MM.1S (cell line): ENCODE measurements at regions not wholly inside any gene's neighbourhood (a gene's known extent, or its start where the extent isn't known, plus 50 kb on each side); places are given as distances from the start of the nearest gene placed in this dataset.
"Not testable (repeated sequence)": the region's sequence is repeated elsewhere in the genome, so short reads cannot be mapped to it uniquely, and the experiment has no call there.

Experiments
- CTCF ChIP-seq: fragments of 300-600 bp; sonication (generic); IDR thresholded peaks from 2 replicates; pipeline ENCODE4 v1.5.1; 2016; ENCODE audit warnings: antibody characterized with exemption, low read length, mixed read lengths
- EZH2phosphoT487 ChIP-seq: fragments of 300-600 bp; sonication (generic); IDR thresholded peaks from 2 replicates; pipeline ENCODE4 v1.6.1; 2018; ENCODE audit warnings: antibody characterized with exemption, low read length

GRCh38 chr20:12093797-12094190 is 176.1 kb downstream of the BTBD3 start:
- not testable (repeated sequence) for TF ChIP-seq CTCF, EZH2phosphoT487
